WTC11 (cell line): ENCODE measurements at regions not wholly inside any gene's neighbourhood (a gene's known extent, or its start where the extent isn't known, plus 50 kb on each side); places are given as distances from the start of the nearest gene placed in this dataset.
"Not testable (repeated sequence)": the region's sequence is repeated elsewhere in the genome, so short reads cannot be mapped to it uniquely, and the experiment has no call there.

Source experiments
- ATAC-seq: fragments of 200-7000 bp; cut with Tn5 transposase; 2 replicates; pipeline ENCODE4 v1.10.0; 2021; ENCODE audit warnings: mild to moderate bottlenecking, moderate library complexity
- CTCF ChIA-PET: fragments of 300-600 bp; sonication (Branson Sonifier 250); formaldehyde crosslinking; loops from one replicate; lab custom pipeline; 2021; ENCODE audit warnings: antibody characterized with exemption; lab: Charles Lee
- POLR2A ChIA-PET: fragments of 350-600 bp; sonication (Branson Sonifier 250); formaldehyde crosslinking; loops from one replicate; lab custom pipeline; 2021; ENCODE audit warnings: antibody characterized with exemption; lab: Charles Lee
- DNase-seq: peaks from one replicate; pipeline ENCODE4 v3.0.0; 2021; ENCODE audit warnings: low spot score
- H3K27ac Mint-ChIP-seq: 2 replicates; pipeline ENCODE4 v1.8.0; 2021; ENCODE audit warnings: mixed read lengths
- H3K27me3 Mint-ChIP-seq: 2 replicates; pipeline ENCODE4 v1.8.0; 2021; ENCODE audit warnings: low read depth, mild to moderate bottlenecking, moderate library complexity, mixed read lengths
- H3K36me3 Mint-ChIP-seq: 2 replicates; pipeline ENCODE4 v1.8.0; 2021; ENCODE audit warnings: mixed read lengths
- H3K4me1 Mint-ChIP-seq: 2 replicates; pipeline ENCODE4 v1.8.0; 2022; ENCODE audit warnings: mixed read lengths
- H3K4me3 Mint-ChIP-seq: 2 replicates; pipeline ENCODE4 v1.8.0; 2021; ENCODE audit warnings: mild to moderate bottlenecking, moderate library complexity, mixed read lengths
- H3K9me3 Mint-ChIP-seq: 2 replicates; pipeline ENCODE4 v1.8.0; 2021; ENCODE audit warnings: mixed read lengths
- AR ChIP-seq: fragments of 250-450 bp; sonication (Bioruptor Pico); IDR thresholded peaks from 2 replicates; pipeline ENCODE4 v1.9.0; 2021; ENCODE audit warnings: mild to moderate bottlenecking
- CREM ChIP-seq: sonication (generic); formaldehyde crosslinking; IDR thresholded peaks from 2 replicates; pipeline ENCODE4 v1.8.1; 2022; ENCODE audit warnings: mild to moderate bottlenecking, missing genetic modification reagents, moderate library complexity
- EMX1 ChIP-seq: fragments of 250-450 bp; sonication (Bioruptor Pico); IDR thresholded peaks from 2 replicates; pipeline ENCODE4 v1.8.0; 2021; ENCODE audit warnings: mild to moderate bottlenecking
- ETV6 ChIP-seq: sonication (generic); formaldehyde crosslinking; IDR thresholded peaks from 2 replicates; pipeline ENCODE4 v1.8.1; 2022; ENCODE audit warnings: mild to moderate bottlenecking, missing genetic modification reagents
- FOXP1 ChIP-seq: sonication (generic); formaldehyde crosslinking; IDR thresholded peaks from 2 replicates; pipeline ENCODE4 v1.8.0; 2022; ENCODE audit warnings: missing genetic modification reagents, mild to moderate bottlenecking, moderate library complexity, borderline replicate concordance
- GRHL2 ChIP-seq: fragments of 250-450 bp; sonication (Bioruptor Pico); IDR thresholded peaks from 2 replicates; pipeline ENCODE4 v1.8.0; 2022; ENCODE audit warnings: mild to moderate bottlenecking, moderate library complexity; ENCODE audit not compliant: insufficient replicate concordance, severe bottlenecking
- IRF2 ChIP-seq: sonication (generic); formaldehyde crosslinking; IDR thresholded peaks from 2 replicates; pipeline ENCODE4 v1.8.0; 2022; ENCODE audit warnings: low read depth, missing genetic modification reagents, borderline replicate concordance
- JAZF1 ChIP-seq: fragments of 250-450 bp; sonication (Bioruptor Pico); IDR thresholded peaks from 2 replicates; pipeline ENCODE4 v1.9.0; 2021; ENCODE audit warnings: moderate library complexity, mild to moderate bottlenecking, inconsistent platforms
- MXD4 ChIP-seq: fragments of 250-450 bp; sonication (Bioruptor Pico); IDR thresholded peaks from 2 replicates; pipeline ENCODE4 v1.8.0; 2021; ENCODE audit warnings: mild to moderate bottlenecking, moderate library complexity, borderline replicate concordance
- NR2C2 ChIP-seq: sonication (generic); formaldehyde crosslinking; IDR thresholded peaks from 2 replicates; pipeline ENCODE4 v1.8.0; 2022; ENCODE audit warnings: mild to moderate bottlenecking, missing genetic modification reagents
- OVOL2 ChIP-seq: fragments of 250-450 bp; sonication (Bioruptor Pico); IDR thresholded peaks from 2 replicates; pipeline ENCODE4 v1.9.0; 2021; ENCODE audit warnings: mild to moderate bottlenecking, borderline replicate concordance
- PREB ChIP-seq: sonication (generic); formaldehyde crosslinking; IDR thresholded peaks from 2 replicates; pipeline ENCODE4 v1.8.1; 2022; ENCODE audit warnings: mild to moderate bottlenecking, missing genetic modification reagents, moderate library complexity, borderline replicate concordance
- PRRX2 ChIP-seq: fragments of 250-450 bp; sonication (Bioruptor Pico); IDR thresholded peaks from 2 replicates; pipeline ENCODE4 v1.8.0; 2021; ENCODE audit warnings: mild to moderate bottlenecking
- TCF7 ChIP-seq: sonication (generic); formaldehyde crosslinking; IDR thresholded peaks from 2 replicates; pipeline ENCODE4 v1.8.0; 2022; ENCODE audit warnings: mild to moderate bottlenecking, low read depth, missing genetic modification reagents, moderate library complexity
- ZNF281 ChIP-seq: sonication (generic); formaldehyde crosslinking; IDR thresholded peaks from 2 replicates; pipeline ENCODE4 v1.8.0; 2023; ENCODE audit warnings: mild to moderate bottlenecking, missing genetic modification reagents
- ZNF532 ChIP-seq: fragments of 250-450 bp; sonication (Bioruptor Pico); IDR thresholded peaks from 2 replicates; pipeline ENCODE4 v1.9.0; 2021; ENCODE audit warnings: mild to moderate bottlenecking, borderline replicate concordance

- peaks cover 4% of the 10 kb centered on the region; the same call in 1 of the 2 replicates for H3K36me3 Mint-ChIP-seq
- H3K9me3 Mint-ChIP-seq: peaks cover 29% of the 10 kb centered on the region
- no peaks in the 10 kb centered on the region; the same call in 1 of the 2 replicates for H3K27me3 Mint-ChIP-seq
- DNase-seq (no peak), ATAC-seq (no peak)
- no peak overlapping the region for H3K4me3 Mint-ChIP-seq
- H3K27ac Mint-ChIP-seq: no peak overlapping the region
- H3K4me1 Mint-ChIP-seq: no peaks in the 10 kb centered on the region
- TF ChIP-seq JAZF1 (no peak), FOXP1 (no peak)
- CTCF ChIA-PET: no interaction called here
- POLR2A ChIA-PET: no interaction called here
Measured at GRCh38 chr18:4960578-4960977, 236.5 kb downstream of the AKAIN1 start.

- ATAC-seq: no peak
- H3K4me1 Mint-ChIP-seq: no peaks in the 10 kb centered on the region
- no peak overlapping the region for H3K4me3 Mint-ChIP-seq
- ChIA-PET POLR2A (no interaction called here), CTCF (no interaction called here)
- H3K9me3 Mint-ChIP-seq: peaks cover 39% of the 10 kb centered on the region
- H3K27ac Mint-ChIP-seq: no peak overlapping the region
- TF ChIP-seq ETV6: no peak
- TF ChIP-seq MXD4 (CRISPR knock-in tag): no peak
- TF ChIP-seq, all 79 proteins: peak for 0
- Mint-ChIP-seq H3K36me3 (peaks cover 20% of the 10 kb centered on the region), H3K27me3 (no peaks in the 10 kb centered on the region; the same call in 1 of the 2 replicates)
- DNase-seq: no peak
Measured at GRCh38 chr18:4931209-4931608, 265.8 kb downstream of the AKAIN1 start.

- no peak for DNase-seq
- H3K9me3 Mint-ChIP-seq: peaks cover 21% of the 10 kb centered on the region
- TF ChIP-seq EMX1 (CRISPR knock-in tag) (no peak), CREM (CRISPR knock-in tag) (no peak), ZNF532 (CRISPR knock-in tag) (no peak), PRRX2 (no peak), MXD4 (CRISPR knock-in tag) (no peak), PREB (CRISPR knock-in tag) (no peak), AR (CRISPR knock-in tag) (no peak), ETV6 (no peak), NR2C2 (CRISPR knock-in tag) (no peak), ZNF281 (no peak), FOXP1 (no peak), JAZF1 (no peak), GRHL2 (CRISPR knock-in tag) (no peak), OVOL2 (no peak), IRF2 (CRISPR knock-in tag) (no peak), TCF7 (no peak)
- no peak overlapping the region for H3K27ac Mint-ChIP-seq
- no peaks in the 10 kb centered on the region for H3K27me3 Mint-ChIP-seq
- ChIA-PET POLR2A (no interaction called here), CTCF (no interaction called here)
- no peak overlapping the region for H3K4me3 Mint-ChIP-seq
- no peaks in the 10 kb centered on the region for H3K36me3 Mint-ChIP-seq
- peaks cover 10% of the 10 kb centered on the region for H3K4me1 Mint-ChIP-seq
- ATAC-seq: no peak
Measured at GRCh38 chr18:4921548-4921947, 275.5 kb downstream of the AKAIN1 start.

GRCh38 chr18:4917509-4917908 lies 279.5 kb downstream of the AKAIN1 start:
- H3K36me3 Mint-ChIP-seq, H3K27me3 Mint-ChIP-seq, H3K27ac Mint-ChIP-seq, ATAC-seq, H3K4me3 Mint-ChIP-seq, DNase-seq, CTCF ChIA-PET, H3K4me1 Mint-ChIP-seq, POLR2A ChIA-PET: not testable (repeated sequence)
- peaks cover 36% of the 10 kb centered on the region for H3K9me3 Mint-ChIP-seq
